NCI-H345 treated with DMSO at 0.1 percent for 48 hours (cell line): ENCODE measurements at regions not wholly inside any gene's neighbourhood (a gene's known extent, or its start where the extent isn't known, plus 50 kb on each side); places are given as distances from the start of the nearest gene placed in this dataset.

Source experiments
- DNase-seq: peaks from one replicate; lab custom pipeline; 2025; ENCODE audit not compliant: unreplicated experiment; lab: John Stamatoyannopoulos, UW

GRCh38 chr15:60208709-60209108 lies 189.1 kb downstream of the ANXA2 start:
- no peak for DNase-seq

GRCh38 chr15:60212536-60212935 lies 185.2 kb downstream of the ANXA2 start:
- no peak for DNase-seq

GRCh38 chr15:60213377-60214000 lies 184.3 kb downstream of the ANXA2 start:
- DNase-seq: no peak

- DNase-seq: no peak
Measured at GRCh38 chr15:60214201-60214600, 183.6 kb downstream of the ANXA2 start.

GRCh38 chr15:60215225-60215963 lies 182.4 kb downstream of the ANXA2 start:
- DNase-seq: peak; percentile 19

- DNase-seq: no peak
Measured at GRCh38 chr15:60217161-60217560, 180.6 kb downstream of the ANXA2 start.

- no peak for DNase-seq
Measured at GRCh38 chr15:60218256-60218655, 179.5 kb downstream of the ANXA2 start.

- DNase-seq: no peak
Measured at GRCh38 chr15:60219866-60220265, 177.9 kb downstream of the ANXA2 start.

GRCh38 chr15:60221356-60221755 lies 176.4 kb downstream of the ANXA2 start:
- no peak for DNase-seq

- no peak for DNase-seq
Measured at GRCh38 chr15:60222404-60222803, 175.4 kb downstream of the ANXA2 start.

- DNase-seq: no peak
Measured at GRCh38 chr15:60223176-60223575, 174.6 kb downstream of the ANXA2 start.

- DNase-seq: no peak
Measured at GRCh38 chr15:60226924-60227323, 170.9 kb downstream of the ANXA2 start.

- DNase-seq: no peak
Measured at GRCh38 chr15:60228101-60228500, 169.7 kb downstream of the ANXA2 start.

GRCh38 chr15:60228619-60229018 lies 169.2 kb downstream of the ANXA2 start:
- no peak for DNase-seq

- DNase-seq: no peak
Measured at GRCh38 chr15:60235951-60236710, 161.7 kb downstream of the ANXA2 start.

GRCh38 chr15:60237446-60237845 lies 160.3 kb downstream of the ANXA2 start:
- no peak for DNase-seq

- DNase-seq: no peak
Measured at GRCh38 chr15:60243769-60244168, 154.0 kb downstream of the ANXA2 start.

GRCh38 chr15:60244813-60245212 lies 153.0 kb downstream of the ANXA2 start:
- DNase-seq: no peak

GRCh38 chr15:60250316-60250715 lies 147.5 kb downstream of the ANXA2 start:
- no peak for DNase-seq

GRCh38 chr15:60251300-60252070 lies 146.3 kb downstream of the ANXA2 start:
- DNase-seq: no peak

- no peak for DNase-seq
Measured at GRCh38 chr15:60254416-60254815, 143.4 kb downstream of the ANXA2 start.
